ENCODE measurements at regions not wholly inside any gene's neighbourhood (a gene's known extent, or its start where the extent isn't known, plus 50 kb on each side); places are given as distances from the start of the nearest gene placed in this dataset.

GRCh38 chr13:89803839-89804238 lies 1543.6 kb upstream of the MIR17HG start:
- ATAC-seq, result no peak
- Mint-ChIP-seq H3K4me3 (no peak overlapping the region), H3K9me3 (0 out of 2 replicates have a peak, but pooled peaks cover 4% of the 10 kb centered on the region), H3K36me3 (no peaks in the 10 kb centered on the region), H3K27me3 (ENCODE audit: low read depth) (no peaks in the 10 kb centered on the region), H3K4me1 (no peaks in the 10 kb centered on the region), H3K27ac (no peak overlapping the region)
- ChIA-PET CTCF (no interaction called here), POLR2A (no interaction called here)
- no peak for DNase-seq (ENCODE audit: low spot score)
- TF ChIP-seq ZMAT4 (CRISPR knock-in tag; IDR thresholded peaks at IDR 0.05) (no peak), ZNF281 (CRISPR knock-in tag; IDR thresholded peaks at IDR 0.05) (no peak), ZSCAN18 (CRISPR knock-in tag; IDR thresholded peaks at IDR 0.05) (no peak), ZNF138 (CRISPR knock-in tag; conservative IDR thresholded peaks at IDR 0.05) (no peak), ARID4B (CRISPR knock-in tag; IDR thresholded peaks at IDR 0.05; ENCODE audit: borderline replicate concordance) (no peak), ZNF512 (CRISPR knock-in tag; IDR thresholded peaks at IDR 0.05; ENCODE audit: borderline replicate concordance) (no peak), ZNF317 (CRISPR knock-in tag; IDR thresholded peaks at IDR 0.05; ENCODE audit: borderline replicate concordance, low read depth) (no peak)
- TF ChIP-seq, protein P1, sequence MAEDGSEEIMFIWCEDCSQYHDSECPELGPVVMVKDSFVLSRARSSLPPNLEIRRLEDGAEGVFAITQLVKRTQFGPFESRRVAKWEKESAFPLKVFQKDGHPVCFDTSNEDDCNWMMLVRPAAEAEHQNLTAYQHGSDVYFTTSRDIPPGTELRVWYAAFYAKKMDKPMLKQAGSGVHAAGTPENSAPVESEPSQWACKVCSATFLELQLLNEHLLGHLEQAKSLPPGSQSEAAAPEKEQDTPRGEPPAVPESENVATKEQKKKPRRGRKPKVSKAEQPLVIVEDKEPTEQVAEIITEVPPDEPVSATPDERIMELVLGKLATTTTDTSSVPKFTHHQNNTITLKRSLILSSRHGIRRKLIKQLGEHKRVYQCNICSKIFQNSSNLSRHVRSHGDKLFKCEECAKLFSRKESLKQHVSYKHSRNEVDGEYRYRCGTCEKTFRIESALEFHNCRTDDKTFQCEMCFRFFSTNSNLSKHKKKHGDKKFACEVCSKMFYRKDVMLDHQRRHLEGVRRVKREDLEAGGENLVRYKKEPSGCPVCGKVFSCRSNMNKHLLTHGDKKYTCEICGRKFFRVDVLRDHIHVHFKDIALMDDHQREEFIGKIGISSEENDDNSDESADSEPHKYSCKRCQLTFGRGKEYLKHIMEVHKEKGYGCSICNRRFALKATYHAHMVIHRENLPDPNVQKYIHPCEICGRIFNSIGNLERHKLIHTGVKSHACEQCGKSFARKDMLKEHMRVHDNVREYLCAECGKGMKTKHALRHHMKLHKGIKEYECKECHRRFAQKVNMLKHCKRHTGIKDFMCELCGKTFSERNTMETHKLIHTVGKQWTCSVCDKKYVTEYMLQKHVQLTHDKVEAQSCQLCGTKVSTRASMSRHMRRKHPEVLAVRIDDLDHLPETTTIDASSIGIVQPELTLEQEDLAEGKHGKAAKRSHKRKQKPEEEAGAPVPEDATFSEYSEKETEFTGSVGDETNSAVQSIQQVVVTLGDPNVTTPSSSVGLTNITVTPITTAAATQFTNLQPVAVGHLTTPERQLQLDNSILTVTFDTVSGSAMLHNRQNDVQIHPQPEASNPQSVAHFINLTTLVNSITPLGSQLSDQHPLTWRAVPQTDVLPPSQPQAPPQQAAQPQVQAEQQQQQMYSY (CRISPR knock-in tag; IDR thresholded peaks at IDR 0.05), result no peak
- TF ChIP-seq, protein P2, sequence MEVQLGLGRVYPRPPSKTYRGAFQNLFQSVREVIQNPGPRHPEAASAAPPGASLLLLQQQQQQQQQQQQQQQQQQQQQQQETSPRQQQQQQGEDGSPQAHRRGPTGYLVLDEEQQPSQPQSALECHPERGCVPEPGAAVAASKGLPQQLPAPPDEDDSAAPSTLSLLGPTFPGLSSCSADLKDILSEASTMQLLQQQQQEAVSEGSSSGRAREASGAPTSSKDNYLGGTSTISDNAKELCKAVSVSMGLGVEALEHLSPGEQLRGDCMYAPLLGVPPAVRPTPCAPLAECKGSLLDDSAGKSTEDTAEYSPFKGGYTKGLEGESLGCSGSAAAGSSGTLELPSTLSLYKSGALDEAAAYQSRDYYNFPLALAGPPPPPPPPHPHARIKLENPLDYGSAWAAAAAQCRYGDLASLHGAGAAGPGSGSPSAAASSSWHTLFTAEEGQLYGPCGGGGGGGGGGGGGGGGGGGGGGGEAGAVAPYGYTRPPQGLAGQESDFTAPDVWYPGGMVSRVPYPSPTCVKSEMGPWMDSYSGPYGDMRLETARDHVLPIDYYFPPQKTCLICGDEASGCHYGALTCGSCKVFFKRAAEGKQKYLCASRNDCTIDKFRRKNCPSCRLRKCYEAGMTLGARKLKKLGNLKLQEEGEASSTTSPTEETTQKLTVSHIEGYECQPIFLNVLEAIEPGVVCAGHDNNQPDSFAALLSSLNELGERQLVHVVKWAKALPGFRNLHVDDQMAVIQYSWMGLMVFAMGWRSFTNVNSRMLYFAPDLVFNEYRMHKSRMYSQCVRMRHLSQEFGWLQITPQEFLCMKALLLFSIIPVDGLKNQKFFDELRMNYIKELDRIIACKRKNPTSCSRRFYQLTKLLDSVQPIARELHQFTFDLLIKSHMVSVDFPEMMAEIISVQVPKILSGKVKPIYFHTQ (CRISPR knock-in tag; IDR thresholded peaks at IDR 0.05), result no peak
